ENCODE measurements at regions not wholly inside any gene's neighbourhood (a gene's known extent, or its start where the extent isn't known, plus 50 kb on each side); places are given as distances from the start of the nearest gene placed in this dataset.

GRCh38 chr5:110894805-110895204 lies 156.0 kb downstream of the SLC25A46 start:
- Mint-ChIP-seq H3K4me1 (no peaks in the 10 kb centered on the region), H3K4me3 (no peak overlapping the region), H3K27ac (ENCODE audit: unreplicated experiment) (no peak overlapping the region), H3K27me3 (ENCODE audit: low read depth) (peaks cover under 1% of the 10 kb centered on the region), H3K9me3 (peaks cover 3% of the 10 kb centered on the region), H3K36me3 (ENCODE audit: low read depth) (no peaks in the 10 kb centered on the region)
- no peak for DNase-seq (ENCODE audit: low read depth, low spot score)
- no peak for TF ChIP-seq CTCF (conservative IDR thresholded peaks at IDR 0.05)

- peaks cover 7% of the 10 kb centered on the region for H3K27me3 Mint-ChIP-seq (ENCODE audit: low read depth)
- no peak overlapping the region for H3K27ac Mint-ChIP-seq (ENCODE audit: unreplicated experiment)
- H3K4me3 Mint-ChIP-seq, result no peak overlapping the region
- no peak for DNase-seq (ENCODE audit: low read depth, low spot score)
- TF ChIP-seq CTCF (conservative IDR thresholded peaks at IDR 0.05), result no peak
- no peaks in the 10 kb centered on the region for H3K9me3 Mint-ChIP-seq
- no peaks in the 10 kb centered on the region for H3K36me3 Mint-ChIP-seq (ENCODE audit: low read depth)
- H3K4me1 Mint-ChIP-seq, result no peaks in the 10 kb centered on the region
Measured at GRCh38 chr5:110896901-110897300, 158.1 kb downstream of the SLC25A46 start.

- H3K4me3 Mint-ChIP-seq, result no peak overlapping the region
- no peaks in the 10 kb centered on the region for H3K36me3 Mint-ChIP-seq (ENCODE audit: low read depth)
- no peak for TF ChIP-seq CTCF (conservative IDR thresholded peaks at IDR 0.05)
- no peaks in the 10 kb centered on the region for H3K9me3 Mint-ChIP-seq
- no peak overlapping the region for H3K27ac Mint-ChIP-seq (ENCODE audit: unreplicated experiment)
- H3K27me3 Mint-ChIP-seq (ENCODE audit: low read depth), result peaks cover 7% of the 10 kb centered on the region
- H3K4me1 Mint-ChIP-seq, result no peaks in the 10 kb centered on the region
- no peak for DNase-seq (ENCODE audit: low read depth, low spot score)
Measured at GRCh38 chr5:110899566-110900412, 161.0 kb downstream of the SLC25A46 start.

GRCh38 chr5:110900829-110901228 lies 162.0 kb downstream of the SLC25A46 start:
- no peak for DNase-seq (ENCODE audit: low read depth, low spot score)
- no peaks in the 10 kb centered on the region for H3K9me3 Mint-ChIP-seq
- no peak overlapping the region for H3K4me3 Mint-ChIP-seq
- no peaks in the 10 kb centered on the region for H3K36me3 Mint-ChIP-seq (ENCODE audit: low read depth)
- H3K27ac Mint-ChIP-seq (ENCODE audit: unreplicated experiment), result no peak overlapping the region
- TF ChIP-seq CTCF (conservative IDR thresholded peaks at IDR 0.05), result no peak
- H3K4me1 Mint-ChIP-seq, result no peaks in the 10 kb centered on the region
- peaks cover 10% of the 10 kb centered on the region for H3K27me3 Mint-ChIP-seq (ENCODE audit: low read depth)

GRCh38 chr5:110903966-110904365 lies 165.2 kb downstream of the SLC25A46 start:
- no peak for TF ChIP-seq CTCF (conservative IDR thresholded peaks at IDR 0.05)
- H3K9me3 Mint-ChIP-seq, result no peaks in the 10 kb centered on the region
- DNase-seq (ENCODE audit: low read depth, low spot score), result no peak
- peaks cover 10% of the 10 kb centered on the region for H3K27me3 Mint-ChIP-seq (ENCODE audit: low read depth)
- H3K36me3 Mint-ChIP-seq (ENCODE audit: low read depth), result no peaks in the 10 kb centered on the region
- H3K4me3 Mint-ChIP-seq, result no peak overlapping the region
- no peak overlapping the region for H3K27ac Mint-ChIP-seq (ENCODE audit: unreplicated experiment)
- H3K4me1 Mint-ChIP-seq, result no peaks in the 10 kb centered on the region
